Adrenal gland (tissue), 9 donors: ENCODE measurements at regions not wholly inside any gene's neighbourhood (a gene's known extent, or its start where the extent isn't known, plus 50 kb on each side); places are given as distances from the start of the nearest gene placed in this dataset.
"Not testable (repeated sequence)": the region's sequence is repeated elsewhere in the genome, so short reads cannot be mapped to it uniquely, and the experiment has no call there.

ENCODE experiments used
- DNase-seq, 7 donors: peaks; one replicate each; pipeline ENCODE4 v3.0.0-alpha.2; 2019 to 2020
- H3K27ac ChIP-seq, 5 donors: fragments of 200-600 bp; sonication (generic) in 4 of 5; 1 replicate in 3 of 5; 2 replicates in 2 of 5; pipeline versions ENCODE4 v1.5.1 to v1.8.0; 2016 to 2020; ENCODE audit warnings: mild to moderate bottlenecking in 1 of 5
- H3K27me3 ChIP-seq: fragments of 200-600 bp; 2 replicates; pipeline ENCODE4 v1.8.0; 2021
- H3K36me3 ChIP-seq, 2 donors: fragments of 200-600 bp; replicated peaks in 1 of 2; 1 replicate in 1 of 2; 2 replicates in 1 of 2; pipeline versions ENCODE4 v1.5.1 to v1.8.0; 2018 to 2022
- H3K4me1 ChIP-seq, 2 donors: fragments of 200-600 bp; replicated peaks in 1 of 2; 1 replicate in 1 of 2; 2 replicates in 1 of 2; pipeline versions ENCODE4 v1.5.1 to v1.8.0; 2018 to 2021
- H3K4me3 ChIP-seq, 4 donors: fragments of 200-600 bp; sonication (generic) in 3 of 4; one replicate each; pipeline ENCODE4 v1.5.1; 2016 to 2018
- H3K9me3 ChIP-seq, 3 donors: fragments of 200-600 bp; sonication (generic) in 1 of 3; replicated peaks in 1 of 3; 1 replicate in 2 of 3; 2 replicates in 1 of 3; pipeline versions ENCODE4 v1.5.1 to v1.8.0; 2016 to 2021
- POLR2A ChIP-seq, 2 donors: fragments of 450-650 bp; IDR thresholded peaks; one replicate each; pipeline ENCODE4 v1.6.1; 2017; ENCODE audit warnings: antibody characterized with exemption in 2 of 2, mild to moderate bottlenecking in 2 of 2, moderate library complexity in 1 of 2
- WGBS, 4 donors: extraction: QIAGEN DNeasy Blood & Tissue Kit in 2 of 4; methylation state at CpG; one replicate each; pipeline versions ENCODE4 v1.1.5 to v1.1.7; 2013 to 2017; 5-methylcytosine and 5-hydroxymethylcytosine counted together
- intact Hi-C, 2 donors: fragments of 100-400 bp; cut with DNase I; formaldehyde crosslinking; loops; one replicate each; pipeline versions ENCODE4 v1.14.1 to v1.15.0; 2022 to 2023
- TF ChIP-seq, protein P1 (sequence below), 6 experiments: fragments of 450-650 bp in 4 of 6; fragments of 200-600 bp in 2 of 6; sonication (generic) in 1 of 6; IDR thresholded peaks; 1 replicate in 5 of 6; 2 replicates in 1 of 6; pipeline versions ENCODE4 v1.5.1 to v1.8.0; 2016 to 2021; ENCODE audit warnings: antibody characterized with exemption in 6 of 6, mild to moderate bottlenecking in 2 of 6, moderate library complexity in 1 of 6
- donor health status: healthy with polysubstance abuse.
- donor health status: Bipolar disorder and iron deficiency.
- donor health status: DM: yes; HTN: yes; CAD: no.
- donor health status: DM: no; HTN: no; CAD: no.
- donor health status: DM: no; HTN: no; CAD: no.

DNA sequence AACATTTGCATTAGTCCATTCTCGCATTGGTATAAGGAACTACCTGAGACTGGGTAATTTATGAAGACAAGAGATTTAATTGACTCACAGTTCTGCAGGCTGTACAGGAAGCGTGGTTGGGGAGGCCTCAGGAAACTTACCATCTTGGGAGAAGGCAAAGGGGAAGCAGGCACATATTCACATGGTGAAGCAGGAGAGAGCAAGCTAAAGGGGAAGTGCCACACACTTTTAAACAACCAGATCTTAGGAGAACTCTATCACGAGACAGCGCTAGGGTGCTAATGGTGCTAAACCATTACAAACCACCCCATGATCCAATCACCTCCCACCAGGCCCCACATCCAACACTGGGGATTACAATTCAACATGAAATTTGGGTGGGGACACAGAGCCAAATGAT is 201.7 kb upstream of the MGAT5 start:
- H3K36me3 ChIP-seq = no peaks in the 10 kb centered on the region
- H3K4me3 ChIP-seq = no peak overlapping the region
- no peaks in the 10 kb centered on the region for H3K4me1 ChIP-seq
- no peak for DNase-seq
- no peak overlapping the region for H3K27ac ChIP-seq
- no peaks in the 10 kb centered on the region for H3K9me3 ChIP-seq
- no peaks in the 10 kb centered on the region for H3K27me3 ChIP-seq
- intact Hi-C loops = no loop called here
- 79 to 87% (median 84%) methylated on average over 4 of the region's 4 CpGs for WGBS, 4 donors
- no peak for TF ChIP-seq POLR2A (IDR thresholded peaks at IDR 0.05)
- TF ChIP-seq, protein P1, sequence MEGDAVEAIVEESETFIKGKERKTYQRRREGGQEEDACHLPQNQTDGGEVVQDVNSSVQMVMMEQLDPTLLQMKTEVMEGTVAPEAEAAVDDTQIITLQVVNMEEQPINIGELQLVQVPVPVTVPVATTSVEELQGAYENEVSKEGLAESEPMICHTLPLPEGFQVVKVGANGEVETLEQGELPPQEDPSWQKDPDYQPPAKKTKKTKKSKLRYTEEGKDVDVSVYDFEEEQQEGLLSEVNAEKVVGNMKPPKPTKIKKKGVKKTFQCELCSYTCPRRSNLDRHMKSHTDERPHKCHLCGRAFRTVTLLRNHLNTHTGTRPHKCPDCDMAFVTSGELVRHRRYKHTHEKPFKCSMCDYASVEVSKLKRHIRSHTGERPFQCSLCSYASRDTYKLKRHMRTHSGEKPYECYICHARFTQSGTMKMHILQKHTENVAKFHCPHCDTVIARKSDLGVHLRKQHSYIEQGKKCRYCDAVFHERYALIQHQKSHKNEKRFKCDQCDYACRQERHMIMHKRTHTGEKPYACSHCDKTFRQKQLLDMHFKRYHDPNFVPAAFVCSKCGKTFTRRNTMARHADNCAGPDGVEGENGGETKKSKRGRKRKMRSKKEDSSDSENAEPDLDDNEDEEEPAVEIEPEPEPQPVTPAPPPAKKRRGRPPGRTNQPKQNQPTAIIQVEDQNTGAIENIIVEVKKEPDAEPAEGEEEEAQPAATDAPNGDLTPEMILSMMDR (IDR thresholded peaks at IDR 0.05) = no peak

DNA sequence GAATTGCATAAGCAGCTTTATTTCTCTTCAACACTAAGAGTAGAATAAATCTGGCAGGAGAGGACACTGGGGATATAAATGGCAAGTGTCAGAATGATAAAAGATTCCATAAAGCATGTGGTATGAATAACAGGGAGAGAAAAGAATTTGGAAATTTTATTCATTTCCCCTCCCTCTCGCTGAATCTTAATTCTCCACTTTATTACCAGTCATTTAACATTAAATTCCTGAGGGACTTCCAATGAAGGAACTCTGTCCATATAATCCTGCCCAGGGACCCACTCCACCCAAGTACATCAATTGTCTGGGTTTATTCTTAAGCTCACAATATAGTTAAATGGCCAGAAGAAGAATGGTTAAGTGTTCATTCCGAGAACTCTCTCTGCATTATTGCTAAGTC is 197.7 kb upstream of the MGAT5 start:
- no peak for DNase-seq
- no peak overlapping the region for H3K27ac ChIP-seq
- 80 to 92% (median 86%) methylated on average over 2 of the region's 2 CpGs for WGBS, 4 donors
- no peaks in the 10 kb centered on the region for H3K36me3 ChIP-seq
- no peaks in the 10 kb centered on the region for H3K9me3 ChIP-seq
- H3K4me1 ChIP-seq = no peaks in the 10 kb centered on the region
- no peak overlapping the region for H3K4me3 ChIP-seq
- H3K27me3 ChIP-seq = no peaks in the 10 kb centered on the region
- TF ChIP-seq POLR2A (IDR thresholded peaks at IDR 0.05) = no peak
- TF ChIP-seq, protein P1 (IDR thresholded peaks at IDR 0.05) = no peak
- intact Hi-C loops = no loop called here

DNA sequence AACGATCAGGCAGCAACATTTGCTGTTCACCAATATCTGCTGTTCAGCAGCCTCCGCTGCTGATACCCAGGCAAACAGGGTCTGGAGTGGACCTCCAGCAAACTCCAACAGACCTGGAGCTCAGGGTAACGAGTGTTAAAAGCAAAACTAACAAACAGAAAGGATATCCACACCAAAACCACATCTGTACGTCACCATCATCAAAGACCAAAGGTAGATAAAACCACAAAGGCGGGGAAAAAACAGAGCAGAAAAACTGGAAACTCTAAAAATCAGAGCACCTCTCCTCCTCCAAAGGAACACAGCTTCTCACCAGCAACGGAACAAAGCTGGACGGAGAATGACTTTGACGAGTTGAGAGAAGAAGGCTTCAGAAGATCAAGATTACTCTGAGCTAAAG is 192.8 kb upstream of the MGAT5 start:
- intact Hi-C loops, H3K4me1 ChIP-seq, H3K9me3 ChIP-seq, DNase-seq, H3K4me3 ChIP-seq, H3K27me3 ChIP-seq, H3K36me3 ChIP-seq, H3K27ac ChIP-seq: not testable (repeated sequence)
- 79 to 82% (median 80%) methylated on average over 8 of the region's 8 CpGs for WGBS, 4 donors

DNA sequence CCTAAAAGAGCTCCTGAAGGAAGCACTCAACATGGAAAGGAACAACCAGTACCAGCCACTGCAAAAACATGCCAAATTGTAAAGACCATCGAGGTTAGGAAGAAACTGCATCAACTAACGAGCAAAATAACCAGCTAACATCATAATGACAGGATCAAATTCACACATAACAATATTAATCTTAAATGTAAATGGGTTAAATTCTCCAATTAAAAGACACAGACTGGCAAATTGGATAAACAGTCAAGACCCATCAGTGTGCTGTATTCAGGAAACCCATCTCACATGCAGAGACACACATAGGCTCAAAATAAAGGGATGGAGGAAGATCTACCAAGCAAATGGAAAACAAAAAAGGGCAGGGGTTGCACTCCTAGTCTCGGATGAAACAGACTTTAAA is 191.6 kb upstream of the MGAT5 start:
- 53 to 71% (median 69%) methylated on average over 1 to 3 of the region's 3 CpGs for WGBS, 4 donors
- H3K4me1 ChIP-seq, H3K27ac ChIP-seq, H3K27me3 ChIP-seq, H3K9me3 ChIP-seq, DNase-seq, H3K36me3 ChIP-seq, intact Hi-C loops, H3K4me3 ChIP-seq: not testable (repeated sequence)

DNA sequence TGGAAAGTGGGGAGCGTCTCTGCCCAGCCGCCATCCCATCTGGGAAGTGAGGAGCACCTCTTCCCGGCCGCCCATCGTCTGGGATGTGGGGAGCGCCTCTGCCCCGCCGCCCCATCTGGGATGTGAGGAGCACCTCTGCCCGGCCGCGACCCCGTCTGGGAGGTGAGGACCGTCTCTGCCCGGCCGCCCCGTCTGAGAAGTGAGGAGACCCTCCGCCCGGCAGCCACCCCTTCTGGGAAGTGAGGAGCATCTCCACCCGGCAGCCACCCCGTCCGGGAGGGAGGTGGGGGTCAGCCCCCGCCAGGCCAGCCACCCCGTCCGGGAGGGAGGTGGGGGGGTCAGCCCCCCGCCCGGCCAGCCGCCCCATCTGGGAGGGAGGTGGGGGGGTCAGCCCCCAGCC is 190.0 kb upstream of the MGAT5 start:
- intact Hi-C loops, DNase-seq: not testable (repeated sequence)
- WGBS, 4 donors = 90 to 99% (median 94%) methylated on average over 4 to 25 of the region's 27 CpGs; no CpG with 5 or more reads in 1 of the 4 donors

DNA sequence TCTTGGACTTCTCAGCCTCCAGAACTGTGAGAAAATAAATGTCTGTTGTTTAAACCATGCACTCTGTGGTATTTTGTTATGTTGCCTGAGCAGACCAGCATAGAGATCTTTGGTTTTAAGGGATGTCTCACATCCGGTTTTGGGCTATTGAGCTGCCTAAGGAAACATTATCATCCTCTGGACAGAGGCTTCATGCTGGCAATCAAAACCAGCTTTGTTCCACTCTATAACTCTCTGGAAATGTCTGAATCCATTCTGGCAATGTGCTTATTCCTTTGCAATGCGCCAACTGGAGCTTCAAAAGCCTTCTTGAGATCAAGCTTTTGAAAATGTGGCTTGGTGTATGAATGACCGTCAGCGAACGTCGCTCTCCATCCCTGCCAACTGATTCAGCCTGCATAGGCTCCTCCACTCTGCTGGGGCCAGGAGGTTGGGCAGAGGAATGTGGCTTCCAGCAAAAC is 183.6 kb upstream of the MGAT5 start:
- whole genome bisulfite sequencing, 4 donors = 87 to 94% (median 90%) methylated on average over 6 of the region's 6 CpGs
- Histone ChIP-seq H3K4me3 (no peak overlapping the region), H3K36me3 (no peaks in the 10 kb centered on the region), H3K27me3 (no peaks in the 10 kb centered on the region), H3K27ac (no peak overlapping the region), H3K9me3 (no peaks in the 10 kb centered on the region), H3K4me1 (peaks cover 4 to 10% of the 10 kb centered on the region in 2 donors)
- intact Hi-C loops = no loop called here
- no peak for DNase-seq
- TF ChIP-seq POLR2A (IDR thresholded peaks at IDR 0.05) = no peak
- TF ChIP-seq, protein P1 (IDR thresholded peaks at IDR 0.05) = no peak

More for the DNA sequence above, 190.0 kb upstream of the MGAT5 start:
- H3K4me3 ChIP-seq, H3K9me3 ChIP-seq, H3K4me1 ChIP-seq, H3K27me3 ChIP-seq, H3K27ac ChIP-seq, H3K36me3 ChIP-seq: not testable (repeated sequence)
